ENCODE measurements at regions not wholly inside any gene's neighbourhood (a gene's known extent, or its start where the extent isn't known, plus 50 kb on each side); places are given as distances from the start of the nearest gene placed in this dataset.
"Not testable (repeated sequence)": the region's sequence is repeated elsewhere in the genome, so short reads cannot be mapped to it uniquely, and the experiment has no call there.

DNA sequence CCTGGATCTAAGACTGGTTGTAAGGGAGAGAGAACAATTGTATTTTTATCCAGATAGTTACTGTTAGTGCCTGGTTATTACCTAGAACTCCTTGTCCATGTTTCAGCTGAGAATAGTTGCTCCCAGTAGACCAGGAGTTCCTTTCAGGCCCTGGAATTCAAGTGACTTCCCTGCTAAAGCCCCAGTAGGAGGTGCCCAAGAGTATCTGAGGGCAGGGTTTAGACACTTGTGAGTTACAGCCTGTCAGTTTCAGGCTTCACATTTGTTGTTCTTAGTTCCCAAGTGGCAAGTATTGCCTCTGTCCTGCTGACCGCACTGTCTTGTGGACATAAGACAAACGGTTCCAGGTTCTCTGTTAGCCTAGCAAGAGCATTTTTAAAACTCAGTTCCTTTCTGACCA, 743.9 kb upstream of the SEMA6A start:
- no peaks in the 10 kb centered on the region for H3K4me1 Mint-ChIP-seq

GRCh38 chr5:117315170-117315569, 740.5 kb upstream of the SEMA6A start:
- H3K4me3 Mint-ChIP-seq = no peak overlapping the region
- ATAC-seq (replicated peaks; ENCODE audit: extremely low read depth, poor library complexity, severe bottlenecking) (no peak), DNase-seq (ENCODE audit: low spot score in 2 of 2) (no peak)
- H3K4me1 Mint-ChIP-seq = no peaks in the 10 kb centered on the region
- no peaks in the 10 kb centered on the region for H3K27me3 Mint-ChIP-seq
- H3K9me3 Mint-ChIP-seq = peaks cover 7% of the 10 kb centered on the region
- no peak overlapping the region for H3K27ac Mint-ChIP-seq (ENCODE audit: low read depth)
- H3K36me3 Mint-ChIP-seq (ENCODE audit: insufficient read depth) = peaks cover 2% of the 10 kb centered on the region

More for the DNA sequence above, 743.9 kb upstream of the SEMA6A start:
- no peak for DNase-seq (ENCODE audit: low spot score in 2 of 2)
- Mint-ChIP-seq H3K9me3 (peaks cover 7% of the 10 kb centered on the region), H3K36me3 (ENCODE audit: insufficient read depth) (peaks cover 2% of the 10 kb centered on the region), H3K4me3 (no peak overlapping the region), H3K27ac (ENCODE audit: low read depth) (no peak overlapping the region), H3K27me3 (no peaks in the 10 kb centered on the region)
- no peak for ATAC-seq (replicated peaks; ENCODE audit: extremely low read depth, poor library complexity, severe bottlenecking)

DNA sequence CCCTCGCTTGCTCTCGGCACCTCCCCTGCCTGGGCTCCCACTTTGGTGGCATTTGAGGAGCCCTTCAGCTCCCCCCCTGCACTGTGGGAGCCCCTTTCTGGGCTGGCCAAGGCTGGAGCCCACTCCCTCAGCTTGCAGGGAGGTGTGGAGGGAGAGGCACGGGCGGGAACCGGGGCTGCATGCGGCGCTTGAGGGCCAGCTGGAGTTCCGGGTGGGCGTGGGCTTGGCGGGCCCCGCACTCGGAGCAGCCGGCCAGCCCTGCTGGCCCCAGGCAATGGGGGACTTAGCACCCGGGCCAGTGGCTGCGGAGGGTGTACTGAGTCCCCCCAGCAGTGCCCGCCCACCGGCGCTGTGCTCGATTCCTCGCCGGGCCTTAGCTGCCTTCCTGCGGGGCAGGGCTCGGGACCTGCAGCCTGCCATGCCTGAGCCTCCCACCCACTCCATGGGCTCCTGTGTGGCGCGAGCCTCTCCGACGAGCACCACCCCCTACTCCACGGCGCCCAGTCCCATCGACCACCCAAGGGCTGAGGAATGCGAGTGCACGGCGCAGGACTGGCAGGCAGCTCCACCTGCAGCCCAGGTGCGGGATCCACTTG, 730.0 kb upstream of the SEMA6A start:
- H3K4me1 Mint-ChIP-seq; H3K27ac Mint-ChIP-seq (ENCODE audit: low read depth); H3K36me3 Mint-ChIP-seq (ENCODE audit: insufficient read depth); ATAC-seq (replicated peaks; ENCODE audit: extremely low read depth, poor library complexity, severe bottlenecking); H3K9me3 Mint-ChIP-seq; DNase-seq (ENCODE audit: low spot score in 2 of 2); H3K27me3 Mint-ChIP-seq; H3K4me3 Mint-ChIP-seq: not testable (repeated sequence)

DNA sequence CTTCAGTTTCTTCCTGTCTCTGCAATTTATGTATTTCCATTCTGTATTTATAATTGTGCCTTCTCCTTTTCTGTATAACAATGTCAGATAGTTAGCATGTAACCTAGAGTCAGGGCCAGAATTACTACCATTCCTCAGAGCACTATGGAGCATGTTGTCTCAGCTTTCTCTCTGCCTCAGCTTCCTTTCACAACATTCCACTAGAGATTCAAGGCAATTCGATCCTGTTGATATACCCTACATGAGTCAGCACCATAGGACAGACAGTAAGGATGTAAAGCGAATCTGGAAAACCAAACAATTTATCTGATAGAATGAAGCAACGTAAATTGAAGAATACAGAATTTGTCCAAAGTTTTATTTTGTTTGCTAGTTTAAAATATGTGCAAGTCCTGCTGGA, 728.3 kb upstream of the SEMA6A start:
- no peak overlapping the region for H3K27ac Mint-ChIP-seq (ENCODE audit: low read depth)
- H3K4me1 Mint-ChIP-seq = no peaks in the 10 kb centered on the region
- DNase-seq (ENCODE audit: low spot score in 2 of 2) (no peak), ATAC-seq (replicated peaks; ENCODE audit: extremely low read depth, poor library complexity, severe bottlenecking) (no peak)
- peaks cover 6% of the 10 kb centered on the region for H3K9me3 Mint-ChIP-seq
- H3K4me3 Mint-ChIP-seq = no peak overlapping the region
- no peaks in the 10 kb centered on the region for H3K36me3 Mint-ChIP-seq (ENCODE audit: insufficient read depth)
- no peaks in the 10 kb centered on the region for H3K27me3 Mint-ChIP-seq

GRCh38 chr5:117302473-117302872, 727.9 kb upstream of the SEMA6A start:
- Mint-ChIP-seq H3K9me3 (peaks cover 6% of the 10 kb centered on the region), H3K27me3 (no peaks in the 10 kb centered on the region), H3K4me3 (no peak overlapping the region), H3K27ac (ENCODE audit: low read depth) (no peak overlapping the region), H3K36me3 (ENCODE audit: insufficient read depth) (no peaks in the 10 kb centered on the region), H3K4me1 (no peaks in the 10 kb centered on the region)
- no peak for ATAC-seq (replicated peaks; ENCODE audit: extremely low read depth, poor library complexity, severe bottlenecking)
- DNase-seq (ENCODE audit: low spot score in 2 of 2) = no peak

DNA sequence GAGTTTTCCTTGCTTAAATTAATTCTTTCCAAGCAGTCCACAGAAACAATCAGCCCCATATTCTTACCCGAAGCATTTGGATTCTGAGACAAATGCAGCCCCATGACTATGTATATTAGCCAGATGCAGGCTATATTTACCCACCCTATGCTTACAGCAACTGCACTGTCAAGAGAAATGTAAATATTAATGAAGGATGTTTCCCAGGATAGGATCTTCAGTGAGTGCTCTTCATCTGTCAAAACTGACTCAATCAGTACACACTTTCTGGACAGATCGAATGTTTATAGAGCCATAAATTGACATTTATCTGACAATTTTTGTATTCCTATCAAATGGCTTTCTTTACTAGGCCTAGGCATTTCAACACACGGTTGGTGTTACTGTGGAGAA, 725.3 kb upstream of the SEMA6A start:
- no peaks in the 10 kb centered on the region for H3K36me3 Mint-ChIP-seq (ENCODE audit: insufficient read depth)
- no peaks in the 10 kb centered on the region for H3K27me3 Mint-ChIP-seq
- peaks cover 9% of the 10 kb centered on the region for H3K9me3 Mint-ChIP-seq
- no peaks in the 10 kb centered on the region for H3K4me1 Mint-ChIP-seq
- H3K4me3 Mint-ChIP-seq = no peak overlapping the region
- H3K27ac Mint-ChIP-seq (ENCODE audit: low read depth) = no peak overlapping the region
- DNase-seq (ENCODE audit: low spot score in 2 of 2) (no peak), ATAC-seq (replicated peaks; ENCODE audit: extremely low read depth, poor library complexity, severe bottlenecking) (no peak)

DNA sequence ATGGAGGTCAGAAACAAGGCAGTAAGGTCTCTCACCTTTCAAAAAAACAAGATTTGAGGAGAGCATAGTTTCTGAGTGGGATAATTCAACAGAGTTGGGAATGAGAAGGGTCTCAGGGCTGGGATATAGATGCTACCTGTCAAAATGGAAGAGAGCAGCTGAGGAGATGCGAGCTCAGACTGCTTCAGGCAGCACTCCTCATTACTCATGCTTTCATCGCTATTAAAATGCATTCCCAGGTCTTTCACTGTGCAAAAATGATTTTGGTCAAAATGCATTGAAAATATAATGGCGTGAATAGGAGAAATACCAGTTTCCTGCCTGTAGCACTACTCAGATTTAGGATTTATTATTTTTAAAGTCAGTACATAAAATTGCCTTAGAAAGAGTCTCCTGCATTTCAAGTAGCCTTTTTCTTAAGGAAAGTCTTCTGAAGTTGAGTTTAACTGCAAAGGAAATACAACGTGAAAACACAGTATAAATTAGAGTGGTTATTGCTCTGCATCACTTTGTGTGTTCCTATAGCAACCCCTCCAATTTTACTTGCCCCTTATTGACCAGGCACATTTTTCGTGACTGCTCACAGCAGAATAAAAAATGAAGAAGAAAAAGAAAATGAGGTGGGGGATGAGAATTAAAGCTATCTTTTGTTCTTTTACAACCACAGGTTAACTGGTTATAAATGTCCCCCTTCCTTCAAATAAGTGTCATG, 724.8 kb upstream of the SEMA6A start:
- H3K9me3 Mint-ChIP-seq = peaks cover 9% of the 10 kb centered on the region
- H3K36me3 Mint-ChIP-seq (ENCODE audit: insufficient read depth) = no peaks in the 10 kb centered on the region
- no peak for ATAC-seq (replicated peaks; ENCODE audit: extremely low read depth, poor library complexity, severe bottlenecking)
- DNase-seq (ENCODE audit: low spot score in 2 of 2) = no peak
- no peaks in the 10 kb centered on the region for H3K4me1 Mint-ChIP-seq
- no peak overlapping the region for H3K4me3 Mint-ChIP-seq
- H3K27ac Mint-ChIP-seq (ENCODE audit: low read depth) = no peak overlapping the region
- H3K27me3 Mint-ChIP-seq = no peaks in the 10 kb centered on the region

GRCh38 chr5:117296872-117297271, 722.2 kb upstream of the SEMA6A start:
- no peak for ATAC-seq (replicated peaks; ENCODE audit: extremely low read depth, poor library complexity, severe bottlenecking)
- Mint-ChIP-seq H3K36me3 (ENCODE audit: insufficient read depth) (no peaks in the 10 kb centered on the region), H3K4me3 (no peak overlapping the region)

DNA sequence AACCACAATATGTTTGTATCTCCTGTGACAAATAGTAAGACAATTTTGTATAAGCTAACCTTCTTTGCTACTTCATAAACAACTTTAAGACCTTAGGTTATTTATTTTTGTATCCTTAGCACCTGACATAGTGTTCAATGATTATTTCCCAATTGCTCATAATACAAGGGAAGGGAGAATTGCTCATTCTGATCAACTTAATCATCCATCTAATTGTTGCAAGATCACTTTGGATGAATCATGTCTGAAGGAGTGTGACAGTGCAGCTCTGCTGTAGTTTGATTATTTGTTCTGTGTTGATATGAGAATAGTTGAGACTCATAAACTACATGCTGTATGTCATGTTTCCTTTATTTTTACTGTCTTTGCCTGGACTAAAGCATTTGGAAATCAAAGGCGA, 721.3 kb upstream of the SEMA6A start:
- DNase-seq (ENCODE audit: low spot score in 2 of 2) (no peak), ATAC-seq (replicated peaks; ENCODE audit: extremely low read depth, poor library complexity, severe bottlenecking) (no peak)
- H3K36me3 Mint-ChIP-seq (ENCODE audit: insufficient read depth) = no peaks in the 10 kb centered on the region
- no peaks in the 10 kb centered on the region for H3K27me3 Mint-ChIP-seq
- no peaks in the 10 kb centered on the region for H3K4me1 Mint-ChIP-seq
- H3K27ac Mint-ChIP-seq (ENCODE audit: low read depth) = no peak overlapping the region
- H3K9me3 Mint-ChIP-seq = peaks cover 15% of the 10 kb centered on the region
- no peak overlapping the region for H3K4me3 Mint-ChIP-seq

More at GRCh38 chr5:117296872-117297271, 722.2 kb upstream of the SEMA6A start:
- no peak overlapping the region for H3K27ac Mint-ChIP-seq (ENCODE audit: low read depth)
- no peaks in the 10 kb centered on the region for H3K27me3 Mint-ChIP-seq
- DNase-seq (ENCODE audit: low spot score in 2 of 2) = no peak
- H3K4me1 Mint-ChIP-seq = no peaks in the 10 kb centered on the region
- peaks cover 15% of the 10 kb centered on the region for H3K9me3 Mint-ChIP-seq

GRCh38 chr5:117286813-117287212, 712.2 kb upstream of the SEMA6A start:
- no peak overlapping the region for H3K4me3 Mint-ChIP-seq
- DNase-seq (ENCODE audit: low spot score in 2 of 2) = no peak
- no peaks in the 10 kb centered on the region for H3K9me3 Mint-ChIP-seq
- no peaks in the 10 kb centered on the region for H3K4me1 Mint-ChIP-seq
- H3K27ac Mint-ChIP-seq (ENCODE audit: low read depth) = no peak overlapping the region
- H3K27me3 Mint-ChIP-seq = no peaks in the 10 kb centered on the region
- ATAC-seq (replicated peaks; ENCODE audit: extremely low read depth, poor library complexity, severe bottlenecking) = no peak
- no peaks in the 10 kb centered on the region for H3K36me3 Mint-ChIP-seq (ENCODE audit: insufficient read depth)

GRCh38 chr5:117271656-117272055, 697.0 kb upstream of the SEMA6A start:
- Mint-ChIP-seq H3K4me1 (no peaks in the 10 kb centered on the region), H3K27ac (ENCODE audit: low read depth) (no peak overlapping the region), H3K27me3 (no peaks in the 10 kb centered on the region), H3K9me3 (no peaks in the 10 kb centered on the region), H3K36me3 (ENCODE audit: insufficient read depth) (no peaks in the 10 kb centered on the region), H3K4me3 (no peak overlapping the region)
- ATAC-seq (replicated peaks; ENCODE audit: extremely low read depth, poor library complexity, severe bottlenecking) = no peak
- no peak for DNase-seq (ENCODE audit: low spot score in 2 of 2)

DNA sequence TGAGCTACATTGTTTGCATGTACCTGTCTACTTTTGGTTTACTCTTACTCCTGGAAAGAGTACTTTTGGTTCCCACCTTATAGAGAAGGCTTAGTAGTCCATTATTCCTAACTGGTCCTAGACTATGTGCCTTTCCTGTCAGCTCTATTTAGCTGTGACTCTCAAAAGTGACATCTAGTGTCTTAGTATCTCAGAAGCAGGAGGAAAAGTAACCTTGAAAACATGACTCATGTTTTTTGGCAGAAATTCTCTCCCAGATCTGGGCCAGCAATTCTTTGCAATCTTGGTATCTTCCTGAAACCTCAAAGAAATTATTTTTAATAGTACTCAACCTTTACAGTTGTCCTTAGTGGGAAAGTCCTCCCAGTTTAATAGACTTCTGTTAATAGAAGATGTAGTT, 691.7 kb upstream of the SEMA6A start:
- Mint-ChIP-seq H3K4me3 (no peak overlapping the region), H3K9me3 (peaks cover 14% of the 10 kb centered on the region), H3K27me3 (no peaks in the 10 kb centered on the region), H3K36me3 (ENCODE audit: insufficient read depth) (no peaks in the 10 kb centered on the region), H3K4me1 (no peaks in the 10 kb centered on the region), H3K27ac (ENCODE audit: low read depth) (no peak overlapping the region)
- ATAC-seq (replicated peaks; ENCODE audit: extremely low read depth, poor library complexity, severe bottlenecking) = no peak
- DNase-seq (ENCODE audit: low spot score in 2 of 2) = no peak

- no peak overlapping the region for H3K4me3 Mint-ChIP-seq
- no peaks in the 10 kb centered on the region for H3K4me1 Mint-ChIP-seq
- H3K9me3 Mint-ChIP-seq = peaks cover 14% of the 10 kb centered on the region
- ATAC-seq (replicated peaks; ENCODE audit: extremely low read depth, poor library complexity, severe bottlenecking) (no peak), DNase-seq (ENCODE audit: low spot score in 2 of 2) (no peak)
- H3K27ac Mint-ChIP-seq (ENCODE audit: low read depth) = no peak overlapping the region
- H3K27me3 Mint-ChIP-seq = no peaks in the 10 kb centered on the region
- no peaks in the 10 kb centered on the region for H3K36me3 Mint-ChIP-seq (ENCODE audit: insufficient read depth)
These were observed 688.6 kb upstream of the SEMA6A start for GRCh38 chr5:117263231-117263630.
